ENCODE measurements at regions not wholly inside any gene's neighbourhood (a gene's known extent, or its start where the extent isn't known, plus 50 kb on each side); places are given as distances from the start of the nearest gene placed in this dataset.

DNA sequence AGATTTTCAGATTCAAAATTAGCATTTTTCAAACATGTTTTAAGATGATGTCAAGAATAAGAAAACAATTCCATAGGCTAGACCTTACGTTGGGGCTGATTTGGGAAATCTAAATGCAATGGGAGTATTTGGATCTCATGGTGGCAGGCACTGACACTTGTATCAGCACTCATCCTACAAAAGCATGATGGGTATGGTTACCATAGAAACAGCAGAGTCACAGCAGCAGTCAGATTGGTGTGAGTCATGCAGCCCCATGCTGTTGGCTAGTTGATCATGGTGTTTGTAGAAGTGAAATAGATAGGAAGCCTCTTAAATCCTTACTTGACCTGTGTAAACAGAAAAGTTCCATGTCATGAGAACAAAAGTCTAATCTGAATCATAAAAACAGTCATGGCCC lies 1637.3 kb upstream of the PABPC4L start:
- no peaks in the 10 kb centered on the region for H3K27me3 ChIP-seq (ENCODE audit: control insufficient read depth, insufficient read depth, low read length)
- DNase-seq (ENCODE audit: low read depth, low spot score) (no peak), ATAC-seq (no peak)
- ChIA-PET CTCF (no interaction called here), POLR2A (no interaction called here)
- no peak overlapping the region for H3K27ac ChIP-seq (ENCODE audit: low read length)
- no peaks in the 10 kb centered on the region for H3K9me3 ChIP-seq (ENCODE audit: control insufficient read depth, insufficient read depth, low read depth, low read length)
- no peak overlapping the region for H3K4me3 ChIP-seq (ENCODE audit: low read depth in 2 of 2, low read length in 2 of 2)
- no peaks in the 10 kb centered on the region for H3K36me3 ChIP-seq (ENCODE audit: control insufficient read depth, insufficient read depth, low read length)
- H3K4me1 ChIP-seq (ENCODE audit: control insufficient read depth, insufficient read depth, low read length), result no peaks in the 10 kb centered on the region
- TF ChIP-seq, protein P1, sequence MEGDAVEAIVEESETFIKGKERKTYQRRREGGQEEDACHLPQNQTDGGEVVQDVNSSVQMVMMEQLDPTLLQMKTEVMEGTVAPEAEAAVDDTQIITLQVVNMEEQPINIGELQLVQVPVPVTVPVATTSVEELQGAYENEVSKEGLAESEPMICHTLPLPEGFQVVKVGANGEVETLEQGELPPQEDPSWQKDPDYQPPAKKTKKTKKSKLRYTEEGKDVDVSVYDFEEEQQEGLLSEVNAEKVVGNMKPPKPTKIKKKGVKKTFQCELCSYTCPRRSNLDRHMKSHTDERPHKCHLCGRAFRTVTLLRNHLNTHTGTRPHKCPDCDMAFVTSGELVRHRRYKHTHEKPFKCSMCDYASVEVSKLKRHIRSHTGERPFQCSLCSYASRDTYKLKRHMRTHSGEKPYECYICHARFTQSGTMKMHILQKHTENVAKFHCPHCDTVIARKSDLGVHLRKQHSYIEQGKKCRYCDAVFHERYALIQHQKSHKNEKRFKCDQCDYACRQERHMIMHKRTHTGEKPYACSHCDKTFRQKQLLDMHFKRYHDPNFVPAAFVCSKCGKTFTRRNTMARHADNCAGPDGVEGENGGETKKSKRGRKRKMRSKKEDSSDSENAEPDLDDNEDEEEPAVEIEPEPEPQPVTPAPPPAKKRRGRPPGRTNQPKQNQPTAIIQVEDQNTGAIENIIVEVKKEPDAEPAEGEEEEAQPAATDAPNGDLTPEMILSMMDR (IDR thresholded peaks at IDR 0.05), result no peak
- TF ChIP-seq, protein P2, sequence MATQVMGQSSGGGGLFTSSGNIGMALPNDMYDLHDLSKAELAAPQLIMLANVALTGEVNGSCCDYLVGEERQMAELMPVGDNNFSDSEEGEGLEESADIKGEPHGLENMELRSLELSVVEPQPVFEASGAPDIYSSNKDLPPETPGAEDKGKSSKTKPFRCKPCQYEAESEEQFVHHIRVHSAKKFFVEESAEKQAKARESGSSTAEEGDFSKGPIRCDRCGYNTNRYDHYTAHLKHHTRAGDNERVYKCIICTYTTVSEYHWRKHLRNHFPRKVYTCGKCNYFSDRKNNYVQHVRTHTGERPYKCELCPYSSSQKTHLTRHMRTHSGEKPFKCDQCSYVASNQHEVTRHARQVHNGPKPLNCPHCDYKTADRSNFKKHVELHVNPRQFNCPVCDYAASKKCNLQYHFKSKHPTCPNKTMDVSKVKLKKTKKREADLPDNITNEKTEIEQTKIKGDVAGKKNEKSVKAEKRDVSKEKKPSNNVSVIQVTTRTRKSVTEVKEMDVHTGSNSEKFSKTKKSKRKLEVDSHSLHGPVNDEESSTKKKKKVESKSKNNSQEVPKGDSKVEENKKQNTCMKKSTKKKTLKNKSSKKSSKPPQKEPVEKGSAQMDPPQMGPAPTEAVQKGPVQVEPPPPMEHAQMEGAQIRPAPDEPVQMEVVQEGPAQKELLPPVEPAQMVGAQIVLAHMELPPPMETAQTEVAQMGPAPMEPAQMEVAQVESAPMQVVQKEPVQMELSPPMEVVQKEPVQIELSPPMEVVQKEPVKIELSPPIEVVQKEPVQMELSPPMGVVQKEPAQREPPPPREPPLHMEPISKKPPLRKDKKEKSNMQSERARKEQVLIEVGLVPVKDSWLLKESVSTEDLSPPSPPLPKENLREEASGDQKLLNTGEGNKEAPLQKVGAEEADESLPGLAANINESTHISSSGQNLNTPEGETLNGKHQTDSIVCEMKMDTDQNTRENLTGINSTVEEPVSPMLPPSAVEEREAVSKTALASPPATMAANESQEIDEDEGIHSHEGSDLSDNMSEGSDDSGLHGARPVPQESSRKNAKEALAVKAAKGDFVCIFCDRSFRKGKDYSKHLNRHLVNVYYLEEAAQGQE (IDR thresholded peaks at IDR 0.05; ENCODE audit: insufficient read depth in 1 of 2, low read depth in 2 of 2, low read length in 1 of 2), result no peak
- no peak for TF ChIP-seq TCF7L2 (IDR thresholded peaks at IDR 0.05; ENCODE audit: low read depth, low read length)
- TF ChIP-seq POLR2AphosphoS5 (IDR thresholded peaks at IDR 0.05; ENCODE audit: low read depth, low read length), result no peak
- no peak for TF ChIP-seq SIN3A (IDR thresholded peaks at IDR 0.05; ENCODE audit: borderline replicate concordance, insufficient read depth, low read depth, low read length)
- in situ Hi-C loops (cut with HindIII; ENCODE audit: low pct_unique_long_range_greater_than_20kb, low sequenced_read_pairs), result no loop called here
- intact Hi-C loops (cut with micrococcal nuclease; ENCODE audit: unreplicated experiment), result no loop called here
- BruUV-seq (replicated peaks), result no TSS peak

DNA sequence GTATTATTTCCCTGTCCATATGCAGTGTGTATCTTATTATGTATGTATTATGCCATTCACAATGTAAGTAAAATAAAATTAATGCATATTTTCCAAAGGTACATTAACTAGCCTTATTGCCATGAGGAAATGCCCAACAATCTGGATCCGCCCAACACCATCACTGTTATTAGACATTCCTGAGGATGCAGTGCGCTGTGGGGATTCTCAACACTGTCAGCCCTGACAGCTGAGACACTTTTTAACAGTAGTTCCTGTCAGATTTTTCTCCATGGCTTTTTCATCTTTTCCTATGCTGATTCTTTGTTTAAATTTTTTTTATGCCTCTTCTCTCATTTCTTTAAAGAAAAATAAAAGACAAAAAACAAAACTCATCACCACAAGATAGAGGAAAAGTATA lies 1632.9 kb upstream of the PABPC4L start:
- CTCF ChIA-PET, result no interaction called here
- no peak for ATAC-seq

More for the DNA sequence above, 1632.9 kb upstream of the PABPC4L start:
- Histone ChIP-seq H3K27ac (ENCODE audit: low read length) (no peak overlapping the region), H3K36me3 (ENCODE audit: control insufficient read depth, insufficient read depth, low read length) (no peaks in the 10 kb centered on the region), H3K4me1 (ENCODE audit: control insufficient read depth, insufficient read depth, low read length) (no peaks in the 10 kb centered on the region), H3K27me3 (ENCODE audit: control insufficient read depth, insufficient read depth, low read length) (no peaks in the 10 kb centered on the region), H3K4me3 (ENCODE audit: low read depth in 2 of 2, low read length in 2 of 2) (no peak overlapping the region), H3K9me3 (ENCODE audit: control insufficient read depth, insufficient read depth, low read depth, low read length) (no peaks in the 10 kb centered on the region)
- intact Hi-C loops (cut with micrococcal nuclease; ENCODE audit: unreplicated experiment) (no loop called here), in situ Hi-C loops (cut with HindIII; ENCODE audit: low pct_unique_long_range_greater_than_20kb, low sequenced_read_pairs) (no loop called here)
- no TSS peak for BruUV-seq (replicated peaks)
- TF ChIP-seq POLR2AphosphoS5 (IDR thresholded peaks at IDR 0.05; ENCODE audit: low read depth, low read length) (no peak), SIN3A (IDR thresholded peaks at IDR 0.05; ENCODE audit: borderline replicate concordance, insufficient read depth, low read depth, low read length) (no peak), TCF7L2 (IDR thresholded peaks at IDR 0.05; ENCODE audit: low read depth, low read length) (no peak)
- TF ChIP-seq, protein P1 (IDR thresholded peaks at IDR 0.05), result no peak
- TF ChIP-seq, protein P2 (IDR thresholded peaks at IDR 0.05; ENCODE audit: insufficient read depth in 1 of 2, low read depth in 2 of 2, low read length in 1 of 2), result no peak
- POLR2A ChIA-PET, result no interaction called here
- no peak for DNase-seq (ENCODE audit: low read depth, low spot score)

Measured in Panc1 (cell line).